AG20443 (cell line): ENCODE measurements at regions not wholly inside any gene's neighbourhood (a gene's known extent, or its start where the extent isn't known, plus 50 kb on each side); places are given as distances from the start of the nearest gene placed in this dataset.

Experiments
- DNase-seq: peaks from one replicate; pipeline ENCODE4 v3.0.0; 2012; ENCODE audit warnings: low spot score, mixed read lengths

DNA sequence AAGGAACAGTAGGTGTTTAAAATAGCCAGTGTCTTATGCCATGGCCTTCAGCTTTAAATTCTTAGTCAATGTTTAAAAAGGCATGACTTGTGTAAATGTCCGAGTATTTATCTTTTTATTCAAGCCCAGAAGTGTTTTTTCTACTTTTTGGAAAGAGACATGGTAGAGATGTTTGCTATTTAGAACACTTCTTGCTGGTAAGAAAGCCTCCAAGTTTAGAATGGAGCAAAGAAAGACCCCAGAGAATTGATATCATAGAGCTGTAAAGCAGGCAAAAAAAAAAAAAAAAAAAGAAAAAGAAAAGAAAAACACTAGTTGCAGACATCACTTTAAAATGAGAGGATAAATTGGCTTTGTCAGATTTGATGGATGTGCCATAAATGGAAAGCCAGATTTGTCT, 375.1 kb downstream of the TMEM167A start:
- DNase-seq, result no peak

DNA sequence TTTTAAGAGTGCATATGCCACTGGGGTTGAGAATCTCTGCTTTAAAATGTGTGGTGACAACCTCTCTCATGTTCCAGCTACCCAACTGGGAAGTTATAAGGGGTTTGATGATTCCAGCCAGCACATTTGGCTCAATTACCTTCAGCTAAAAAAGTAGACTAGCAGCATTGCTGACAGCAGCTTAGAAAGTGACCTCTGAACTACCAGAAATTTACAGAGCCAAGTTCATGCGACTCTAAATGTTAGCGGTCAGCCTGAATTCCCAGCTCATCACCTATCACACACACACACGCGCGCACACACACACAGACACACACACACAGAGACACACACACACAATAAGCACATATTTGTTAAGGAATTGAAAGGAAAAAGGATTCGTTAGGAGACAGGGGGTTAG, 377.5 kb downstream of the TMEM167A start:
- DNase-seq, result no peak

DNA sequence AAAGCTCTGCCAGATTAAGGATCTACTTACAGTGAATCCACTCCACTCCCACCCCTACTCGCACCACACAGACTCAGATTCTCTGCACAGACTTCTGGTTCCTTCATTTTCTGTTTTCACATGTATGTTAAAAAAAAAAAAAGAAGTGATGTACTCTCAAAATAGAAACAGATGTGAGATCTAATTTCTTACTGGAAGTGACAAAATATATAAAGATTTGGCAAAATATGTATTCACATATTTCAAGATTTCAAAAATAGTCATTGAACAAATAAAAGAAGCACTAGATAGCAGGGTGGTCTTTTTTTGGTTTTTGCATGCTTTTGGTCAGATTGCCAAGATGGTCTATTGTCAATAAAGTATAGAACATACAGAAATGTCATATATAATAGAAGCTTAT, 379.2 kb downstream of the TMEM167A start:
- no peak for DNase-seq

DNA sequence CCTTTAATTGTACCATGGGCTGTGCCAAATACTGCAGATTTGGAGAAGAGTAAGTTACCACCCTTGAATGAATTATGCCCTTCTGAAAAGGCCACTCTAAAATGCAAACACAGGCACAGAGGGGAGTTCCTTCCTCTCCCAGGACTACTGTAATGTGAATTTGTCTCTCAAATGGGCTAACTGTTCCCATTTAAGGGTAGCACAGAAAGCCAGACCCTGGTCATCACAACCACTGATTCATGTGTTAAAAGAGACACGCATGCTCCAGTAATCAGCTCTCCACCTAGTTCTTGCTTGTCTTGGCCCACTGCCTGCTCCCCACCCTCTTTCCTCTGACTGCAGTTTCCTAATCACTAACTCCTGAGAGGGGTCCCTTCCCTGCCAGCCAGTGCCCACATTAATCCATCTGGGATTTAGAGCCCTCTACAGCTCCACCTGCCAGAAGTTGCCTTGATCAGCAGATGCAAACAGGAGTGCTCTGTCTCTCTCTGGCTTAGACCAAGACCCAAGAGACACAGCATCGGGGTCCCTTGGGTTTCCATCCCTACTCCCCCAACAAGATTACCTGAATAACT, 382.4 kb downstream of the TMEM167A start:
- DNase-seq, result no peak

DNA sequence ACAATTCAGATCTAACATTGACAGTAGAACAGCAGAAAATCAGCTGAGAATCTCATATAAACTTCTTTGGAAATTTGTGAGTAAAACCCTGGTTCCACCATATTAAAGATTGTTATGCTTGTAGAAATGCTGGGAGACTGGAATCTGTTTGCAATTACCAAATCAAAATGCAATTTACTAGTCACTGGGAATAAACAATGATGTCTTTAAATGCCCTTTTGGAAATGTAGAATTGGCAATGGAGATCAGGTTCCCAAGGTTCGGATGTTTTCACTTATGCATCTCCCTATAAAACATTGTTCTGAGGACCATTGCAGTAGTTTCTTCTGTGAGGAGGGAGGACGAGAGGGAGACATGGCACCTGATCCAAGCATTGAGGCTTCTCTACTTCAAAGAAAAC, 384.4 kb downstream of the TMEM167A start:
- DNase-seq, result no peak

DNA sequence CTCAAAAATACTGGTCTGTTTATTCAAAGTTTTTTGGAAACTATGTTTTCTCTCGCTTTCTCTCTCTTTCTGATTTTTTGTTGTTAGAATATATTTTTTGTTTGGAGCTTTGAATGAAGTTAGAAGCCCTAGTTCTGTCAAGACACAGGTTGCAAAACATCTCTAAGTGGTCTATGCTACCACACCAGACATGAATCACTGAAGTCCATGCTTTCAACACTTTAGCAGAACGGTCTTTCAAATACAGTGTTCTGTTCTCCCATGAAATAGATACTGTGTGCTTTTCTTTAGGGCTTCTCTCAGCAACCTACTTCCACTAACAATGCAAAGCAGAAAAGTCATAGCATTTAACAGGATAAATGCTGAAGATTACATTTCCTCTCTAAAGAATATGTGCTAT, 392.5 kb downstream of the TMEM167A start:
- DNase-seq, result no peak

DNA sequence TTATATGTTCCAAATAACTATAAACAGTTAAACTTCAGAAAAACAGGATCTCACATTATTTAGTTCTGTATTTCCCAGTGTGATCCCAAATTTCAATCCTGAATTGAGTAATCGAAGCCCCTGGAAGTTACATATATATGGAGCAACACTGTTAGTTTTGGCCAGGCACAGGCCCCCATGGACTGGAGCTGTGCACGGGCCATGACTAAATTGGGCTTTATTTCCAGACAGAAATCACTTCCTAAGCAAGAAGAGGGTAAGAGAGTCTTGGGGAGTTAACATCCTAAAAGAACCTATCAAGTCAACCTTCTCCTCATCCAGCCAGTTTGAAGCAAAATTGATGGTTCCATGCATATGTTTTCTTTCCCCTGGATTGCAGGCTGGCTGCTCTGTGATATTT, 393.0 kb downstream of the TMEM167A start:
- no peak for DNase-seq

DNA sequence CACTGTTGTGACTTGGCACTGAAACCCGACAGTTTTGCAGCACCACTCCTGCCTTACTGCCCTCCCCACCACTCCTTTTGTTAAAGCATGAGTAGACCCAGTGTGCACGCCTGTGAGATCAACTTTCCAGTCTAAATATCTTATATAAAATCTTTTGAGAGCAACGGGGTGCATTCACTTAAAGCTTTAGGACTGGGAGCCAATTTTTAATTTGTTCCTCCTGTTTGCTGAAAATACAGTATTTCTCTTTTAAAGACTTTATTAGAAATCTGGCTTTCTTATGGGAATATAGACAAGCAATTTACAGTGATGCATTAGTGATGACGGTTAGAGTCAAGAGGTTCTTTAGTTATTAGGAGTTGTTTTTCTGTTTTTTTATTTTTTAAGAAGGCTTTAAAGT, 397.5 kb downstream of the TMEM167A start:
- no peak for DNase-seq

DNA sequence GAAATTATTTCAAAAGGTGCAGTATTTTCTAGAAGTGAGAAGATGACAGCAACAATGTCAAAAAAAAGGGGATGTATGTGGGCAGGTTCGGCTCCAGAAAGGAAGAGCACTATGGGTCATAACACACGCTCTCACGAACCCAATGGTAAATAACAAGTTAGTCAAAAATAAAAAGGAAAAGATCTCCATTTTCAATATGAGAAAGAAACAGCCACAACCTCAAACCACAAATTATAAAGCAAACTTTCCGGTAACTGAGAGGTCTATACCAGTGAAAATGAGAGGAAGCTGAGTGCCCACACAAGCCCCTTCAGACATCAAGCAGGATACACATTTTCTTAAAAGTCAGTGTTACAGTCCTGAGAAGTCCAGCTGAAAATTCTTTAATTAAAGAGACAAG, 398.5 kb upstream of the RPS23 start:
- DNase-seq, result no peak

DNA sequence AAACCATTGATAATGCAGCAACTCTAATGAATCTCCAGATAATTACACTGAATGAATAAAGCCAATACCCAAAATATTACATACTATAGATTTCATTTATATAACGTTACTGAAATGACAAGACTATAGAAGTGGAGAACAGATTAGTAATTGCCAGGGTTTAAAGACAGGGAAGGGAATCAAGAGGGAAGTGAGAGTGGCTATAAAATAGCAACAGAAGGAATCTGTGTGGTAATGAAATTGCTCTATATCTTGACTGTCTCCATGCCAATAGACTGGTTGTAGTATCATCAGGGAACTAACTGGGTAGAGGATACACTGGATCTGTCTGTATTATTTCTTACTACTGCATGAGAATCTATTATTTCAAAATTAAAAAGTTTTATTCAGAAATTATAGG, 396.5 kb upstream of the RPS23 start:
- no peak for DNase-seq

DNA sequence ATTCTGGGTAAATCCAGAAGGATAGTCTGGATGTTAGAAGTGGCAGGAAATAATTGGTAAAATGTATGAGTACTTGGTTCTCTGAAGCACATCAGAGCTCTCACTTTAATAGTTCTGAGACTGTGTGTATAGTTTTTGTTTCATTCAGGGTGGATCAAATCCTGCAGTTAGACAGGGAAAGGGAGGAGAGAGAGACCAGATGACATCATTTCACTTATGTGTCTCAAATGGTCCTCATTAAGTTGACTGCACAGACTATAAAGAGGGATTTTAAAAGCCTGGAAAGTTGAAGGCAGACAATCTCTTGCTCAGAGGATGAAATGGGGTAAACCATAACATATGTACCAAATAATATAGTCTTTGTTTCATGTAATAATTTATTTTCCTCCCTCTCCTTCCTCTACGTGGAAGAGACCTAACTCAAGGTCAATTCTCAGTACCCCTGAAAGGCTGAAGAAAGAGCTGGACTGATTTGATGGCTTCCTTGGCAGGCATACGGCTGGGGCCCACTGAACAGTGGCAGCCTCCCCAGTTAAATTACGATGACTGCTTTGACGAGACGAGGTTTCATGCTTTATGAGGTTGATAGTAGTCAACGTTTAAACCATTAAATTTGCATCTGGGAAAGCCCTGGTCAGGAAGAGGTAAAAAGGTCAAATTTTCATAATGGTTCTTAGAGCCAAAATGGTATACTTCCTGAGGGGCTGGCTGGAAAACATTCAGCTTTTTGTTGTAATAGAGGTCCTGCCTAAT, 395.1 kb upstream of the RPS23 start:
- no peak for DNase-seq

DNA sequence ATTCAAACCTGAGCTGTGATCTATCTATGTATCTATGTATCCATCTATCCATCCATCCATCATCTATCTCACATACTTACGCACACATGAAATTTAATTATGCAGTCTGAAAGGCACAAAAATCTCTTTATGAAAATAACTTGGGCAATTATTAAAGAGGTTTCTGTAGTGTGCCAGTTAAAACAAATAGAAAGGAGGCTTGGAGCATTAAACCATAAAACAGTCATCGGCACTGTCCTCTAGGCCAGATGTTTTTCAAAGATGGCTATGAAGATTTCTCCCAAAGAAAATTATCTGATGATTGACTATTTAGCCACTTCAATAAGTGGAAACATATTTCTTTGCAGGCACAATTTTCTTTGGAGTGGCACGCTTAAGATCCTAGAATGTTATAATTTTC, 392.5 kb upstream of the RPS23 start:
- DNase-seq, result no peak

DNA sequence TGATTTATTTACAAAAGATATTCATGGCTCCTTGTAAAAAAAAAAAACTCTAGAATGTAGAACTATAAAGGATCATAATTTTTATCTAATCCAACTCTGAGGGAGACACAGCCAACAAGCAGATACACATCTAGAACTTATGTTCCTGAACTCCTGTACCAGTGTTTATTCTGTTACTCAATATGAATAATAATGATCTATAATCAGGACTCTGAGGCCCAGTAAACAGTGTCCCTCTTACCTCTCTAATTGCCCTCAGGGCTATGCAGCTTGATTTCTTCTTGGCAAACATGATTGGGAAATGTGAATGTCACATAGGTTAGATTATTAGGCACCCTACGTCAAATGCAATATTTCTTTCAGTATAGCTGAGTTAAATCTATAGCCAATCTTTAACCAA, 391.6 kb upstream of the RPS23 start:
- DNase-seq, result no peak

DNA sequence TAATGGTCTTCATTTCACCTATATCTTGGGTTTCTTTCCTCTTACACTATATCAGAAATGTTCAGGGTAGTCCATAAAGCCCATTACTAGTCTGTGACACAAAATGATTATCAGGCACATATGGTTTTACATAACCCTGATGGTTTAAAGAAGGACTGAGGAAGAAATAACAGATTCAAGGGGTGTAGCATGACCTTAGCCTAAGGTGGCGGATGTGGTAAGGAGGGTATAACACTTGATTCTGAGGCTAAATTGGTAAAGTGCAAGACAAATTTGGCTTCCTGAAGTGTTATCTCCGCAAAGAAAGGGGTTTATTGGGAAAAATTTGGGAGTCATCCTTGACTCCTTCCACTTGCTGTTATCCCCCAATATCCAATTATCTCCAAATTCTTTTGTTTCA, 388.2 kb upstream of the RPS23 start:
- no peak for DNase-seq

DNA sequence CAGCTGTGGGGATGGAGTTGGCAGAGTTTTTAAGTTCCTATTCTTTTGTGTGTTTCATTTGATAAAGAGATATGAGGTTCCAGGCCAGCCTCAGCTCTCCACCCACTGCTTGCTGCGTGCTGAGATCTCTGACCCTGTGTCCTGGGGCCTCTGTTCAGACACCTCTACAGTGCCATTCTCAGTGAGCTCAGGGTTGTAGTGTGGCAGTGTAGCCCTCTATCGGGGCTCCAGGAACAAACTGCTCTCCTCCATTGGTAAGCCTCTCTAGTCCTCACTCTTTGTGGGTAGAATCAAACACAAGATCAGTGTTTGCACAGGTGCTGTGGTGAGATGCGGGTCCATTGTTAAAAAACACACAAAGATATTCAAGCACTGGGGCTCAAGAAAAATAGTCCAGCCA, 386.6 kb upstream of the RPS23 start:
- DNase-seq, result no peak

DNA sequence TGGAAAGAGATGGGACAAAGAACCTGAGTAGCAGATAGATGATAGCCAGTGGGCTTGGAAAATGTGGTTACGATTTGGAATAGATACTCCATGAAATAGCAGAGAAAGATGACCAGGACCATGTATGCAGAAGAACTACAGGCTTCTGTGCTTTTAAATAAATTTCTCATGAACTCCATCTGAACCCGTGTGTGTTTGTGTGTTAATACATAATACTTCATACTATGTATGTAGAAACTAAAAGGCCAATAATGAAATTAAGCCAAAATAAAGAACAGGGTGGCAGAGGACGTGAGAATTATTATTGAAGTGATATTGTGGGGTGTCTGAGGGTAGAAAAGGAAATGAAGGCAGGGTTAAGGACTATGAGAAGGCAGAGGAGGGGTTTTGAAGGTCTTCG, 385.1 kb upstream of the RPS23 start:
- DNase-seq, result no peak

DNA sequence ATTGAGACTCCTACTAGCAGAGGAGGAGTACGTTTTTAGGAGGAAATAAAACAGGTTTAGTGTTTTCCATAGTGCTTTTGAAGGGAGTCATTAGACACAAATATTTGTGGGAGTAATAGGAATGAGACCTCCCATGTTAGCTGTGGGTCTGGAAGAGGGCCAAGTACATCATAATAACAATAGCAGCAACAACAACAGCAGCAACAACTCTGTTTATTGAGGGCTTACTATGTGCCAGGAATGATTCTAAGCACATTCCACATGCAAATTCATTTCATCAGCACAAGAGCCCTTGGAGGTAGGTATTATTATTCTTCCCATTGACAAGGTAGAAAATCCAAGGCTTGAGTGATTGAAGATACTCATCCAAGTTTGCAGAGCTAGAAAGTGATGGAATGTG, 384.2 kb upstream of the RPS23 start:
- no peak for DNase-seq

DNA sequence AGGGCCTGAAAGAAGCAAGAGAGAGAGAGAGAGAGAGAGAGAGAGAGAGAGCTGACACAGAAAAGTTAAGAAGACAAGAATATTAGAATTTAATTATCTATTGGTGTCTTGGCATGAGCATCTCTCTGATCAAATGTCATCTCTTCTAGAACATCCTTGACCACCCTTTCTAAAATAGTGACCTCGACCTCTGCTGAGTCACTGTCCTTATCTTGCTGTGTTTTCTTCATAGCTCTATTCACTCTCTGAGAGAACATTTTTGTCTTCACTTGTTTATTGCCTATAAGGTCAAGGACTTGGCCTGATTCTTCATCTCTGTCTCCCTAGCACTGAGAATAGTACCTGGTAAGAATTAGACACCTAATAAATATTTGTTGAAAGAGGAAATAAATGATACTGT, 383.8 kb upstream of the RPS23 start:
- DNase-seq, result no peak

DNA sequence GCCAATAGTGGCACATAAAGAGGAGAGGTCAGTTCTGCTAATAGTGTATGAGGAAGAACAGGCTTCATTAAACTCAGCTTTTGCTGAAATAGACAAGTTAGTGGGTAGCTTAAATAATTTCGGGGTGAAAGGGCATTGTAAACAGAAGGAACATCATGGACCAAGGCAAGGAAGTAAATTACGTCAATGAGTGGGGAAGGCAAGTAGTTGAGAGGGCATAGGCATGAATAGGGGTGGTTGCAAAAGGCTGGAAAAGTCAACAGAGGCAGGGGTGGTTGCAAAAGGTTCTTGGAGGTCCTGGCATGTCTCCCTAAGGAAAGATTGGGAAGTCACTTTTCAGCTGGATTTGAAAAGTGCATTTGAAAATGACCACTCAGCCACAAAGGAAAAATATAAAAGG, 383.3 kb upstream of the RPS23 start:
- DNase-seq, result no peak

DNA sequence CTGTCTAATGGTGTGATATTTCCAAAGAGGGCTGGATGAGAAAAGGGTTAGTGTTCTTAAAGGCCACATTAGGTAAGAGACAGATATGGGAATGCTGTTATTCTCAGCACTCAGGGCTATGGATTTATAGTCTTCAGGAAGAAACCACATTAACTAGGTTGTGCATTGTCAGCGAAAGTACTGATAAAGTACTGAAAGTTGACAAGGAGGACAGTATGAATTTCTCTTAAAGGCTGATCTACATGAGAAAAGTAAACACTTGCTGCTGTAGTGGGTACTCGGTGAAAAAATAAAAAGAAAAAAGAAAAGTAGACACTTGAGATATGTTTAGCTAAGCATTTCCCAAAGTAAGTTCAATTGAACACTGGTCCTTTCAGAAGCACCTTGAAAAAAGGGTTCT, 381.0 kb upstream of the RPS23 start:
- DNase-seq, result no peak

DNA sequence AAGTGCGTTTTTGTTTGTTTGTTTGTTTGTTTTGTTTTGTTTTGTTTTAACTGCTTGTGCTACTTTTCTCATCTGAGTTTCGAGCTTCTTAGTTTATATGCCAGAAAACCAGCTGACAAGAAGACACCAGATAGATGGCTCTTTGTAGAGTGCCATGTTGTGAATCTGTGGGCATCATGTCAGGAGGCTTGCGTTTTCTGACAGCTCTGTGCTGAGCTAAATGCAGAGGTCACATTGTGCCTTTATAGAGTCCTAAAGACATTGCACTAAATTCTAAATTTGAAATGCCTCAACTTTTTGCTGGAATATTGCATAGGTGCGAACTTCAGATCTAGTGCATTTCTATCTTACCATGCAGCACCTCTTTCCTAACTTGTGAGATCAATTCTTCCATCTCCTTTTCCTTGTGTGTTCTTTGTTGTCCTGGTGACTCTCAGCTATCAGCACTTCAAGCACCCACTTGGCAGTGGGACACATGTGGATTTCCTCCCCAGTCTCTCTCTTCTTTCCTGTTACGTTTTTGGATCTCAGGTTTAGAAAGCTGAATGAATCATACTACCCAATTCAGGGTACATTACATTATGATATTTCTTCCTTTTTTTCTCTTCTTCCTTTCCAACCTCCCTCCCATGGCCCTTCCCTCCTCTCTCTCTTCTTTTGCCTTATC, 379.0 kb upstream of the RPS23 start:
- no peak for DNase-seq

DNA sequence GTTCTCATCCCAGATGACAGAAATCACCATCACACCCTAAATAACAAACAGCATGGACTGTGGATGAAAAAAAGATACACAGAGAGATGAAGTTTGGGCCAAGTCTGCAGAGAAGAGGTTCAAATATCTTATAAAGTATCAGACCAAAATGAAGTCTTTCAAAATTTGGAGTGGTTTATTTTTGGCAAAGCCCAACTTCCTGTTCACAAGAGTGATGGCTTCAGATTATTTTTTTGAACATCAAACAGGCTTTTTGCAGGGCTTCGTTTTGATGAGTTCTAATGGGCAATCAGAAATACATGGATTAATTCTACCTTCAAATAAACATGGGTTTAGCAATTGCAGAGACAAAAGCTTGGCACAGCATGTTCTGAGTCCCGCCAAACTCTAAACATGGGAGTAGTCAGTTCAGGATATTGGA, 378.2 kb upstream of the RPS23 start:
- no peak for DNase-seq

DNA sequence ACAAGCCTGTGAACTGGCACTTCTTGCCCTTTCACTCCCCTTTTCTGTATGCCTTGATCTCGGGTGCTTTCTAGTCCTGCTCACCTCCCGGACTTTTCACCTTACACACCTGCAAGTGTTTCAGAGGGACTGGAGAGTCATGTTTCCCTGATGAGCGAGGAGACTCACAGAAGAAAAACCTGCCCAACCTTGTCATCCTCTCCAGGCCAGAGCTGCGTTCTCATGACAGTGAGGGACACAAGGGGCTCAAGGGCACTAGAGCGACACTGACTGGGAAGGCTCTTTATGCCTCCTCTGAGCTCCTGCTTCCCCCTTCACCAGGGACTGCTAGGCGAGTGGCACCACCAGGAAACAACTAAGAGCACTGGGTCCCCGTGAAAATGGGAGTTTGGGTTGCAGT, 376.9 kb upstream of the RPS23 start:
- DNase-seq, result no peak

DNA sequence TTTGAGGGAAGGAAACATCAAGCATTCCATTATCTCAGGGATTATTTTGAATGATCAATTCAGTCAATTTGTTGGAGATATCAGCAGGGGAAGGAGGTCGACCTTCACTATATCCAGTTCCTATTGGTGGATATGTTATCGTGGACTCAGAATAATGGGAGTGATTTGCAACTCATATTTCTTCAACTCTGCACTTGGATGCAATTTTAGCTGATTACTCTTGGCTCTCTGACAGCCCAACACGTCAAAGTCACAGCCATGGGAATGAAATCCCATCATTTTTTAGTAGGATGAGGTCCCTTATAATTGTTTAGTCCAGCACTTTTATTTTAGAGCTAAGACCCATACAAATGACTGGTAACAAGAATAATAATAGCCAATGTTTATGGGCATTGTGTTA, 371.8 kb upstream of the RPS23 start:
- no peak for DNase-seq
